Choroid plexus epithelial cell (primary cell): ENCODE measurements at regions not wholly inside any gene's neighbourhood (a gene's known extent, or its start where the extent isn't known, plus 50 kb on each side); places are given as distances from the start of the nearest gene placed in this dataset.
A peak's percentile ranks its signal among the peaks of the same experiment; 100 is the strongest.
"Not testable (repeated sequence)": the region's sequence is repeated elsewhere in the genome, so short reads cannot be mapped to it uniquely, and the experiment has no call there.

ENCODE experiments used
- DNase-seq: peaks from one replicate; pipeline ENCODE4 v3.0.0-alpha.2; 2010; ENCODE audit warnings: low read depth
- H3K4me3 ChIP-seq: 2 replicates; pipeline ENCODE4 v1.5.1; 2011; ENCODE audit warnings: low read depth, mild to moderate bottlenecking, control low read depth, low read length, moderate library complexity
- CTCF ChIP-seq: conservative IDR thresholded peaks from 2 replicates; pipeline ENCODE4 v1.5.1; 2011; ENCODE audit warnings: low read depth, mild to moderate bottlenecking, control low read depth, inconsistent platforms, low read length, moderate library complexity

GRCh38 chr6:106747139-106747538 is 117.8 kb downstream of the QRSL1 start:
- no peak for DNase-seq
- no peak for TF ChIP-seq CTCF

GRCh38 chr6:106746652-106747051 is 117.3 kb downstream of the QRSL1 start:
- H3K4me3 ChIP-seq: no peak overlapping the region
- DNase-seq: peak; percentile 20
- TF ChIP-seq CTCF: no peak

More at GRCh38 chr6:106747139-106747538, 117.8 kb downstream of the QRSL1 start:
- H3K4me3 ChIP-seq: no peak overlapping the region

GRCh38 chr6:106745824-106746582 is 116.6 kb downstream of the QRSL1 start:
- H3K4me3 ChIP-seq: no peak overlapping the region
- no peak for TF ChIP-seq CTCF
- DNase-seq: no peak

GRCh38 chr6:106745197-106745770 is 115.9 kb downstream of the QRSL1 start:
- no peak for TF ChIP-seq CTCF
- no peak for DNase-seq
- no peak overlapping the region for H3K4me3 ChIP-seq

- TF ChIP-seq CTCF: no peak
- DNase-seq: no peak
- H3K4me3 ChIP-seq: no peak overlapping the region
These were observed 115.4 kb downstream of the QRSL1 start for GRCh38 chr6:106744781-106745180.

GRCh38 chr6:106744029-106744428 is 114.7 kb downstream of the QRSL1 start:
- H3K4me3 ChIP-seq, DNase-seq: not testable (repeated sequence)

- no peak overlapping the region for H3K4me3 ChIP-seq
- no peak for DNase-seq
- TF ChIP-seq CTCF: no peak
These were observed 114.2 kb downstream of the QRSL1 start for GRCh38 chr6:106743612-106744011.
